Astrocyte (in vitro differentiated cells and primary cell): ENCODE measurements at regions not wholly inside any gene's neighbourhood (a gene's known extent, or its start where the extent isn't known, plus 50 kb on each side); places are given as distances from the start of the nearest gene placed in this dataset.
A peak's percentile ranks its signal among the peaks of the same experiment; 100 is the strongest.

Source experiments
- DNase-seq: peaks from one replicate; pipeline ENCODE4 v3.0.0-alpha.2; 2010; ENCODE audit warnings: low read depth
- FAIRE-seq: peaks from 2 replicates; lab custom pipeline; 2011; peaks lifted over from hg19 to GRCh38; lab: Jason Lieb, UNC
- H2AFZ ChIP-seq: 2 replicates; pipeline ENCODE4 v1.6.0; 2012; ENCODE audit warnings: low read depth, low read length, inconsistent platforms
- H3K27ac ChIP-seq: 2 replicates; pipeline ENCODE4 v1.5.1; 2011; ENCODE audit warnings: low read depth, low read length, inconsistent platforms
- H3K27me3 ChIP-seq: 2 replicates; pipeline ENCODE4 v1.6.0; 2011; ENCODE audit warnings: low read length, inconsistent platforms; ENCODE audit not compliant: insufficient read depth
- H3K36me3 ChIP-seq: 2 replicates; pipeline ENCODE4 v1.5.1; 2011; ENCODE audit warnings: low read length, inconsistent platforms; ENCODE audit not compliant: insufficient read depth
- H3K4me1 ChIP-seq: 2 replicates; pipeline ENCODE4 v1.5.1; 2011; ENCODE audit warnings: low read length, inconsistent platforms; ENCODE audit not compliant: insufficient read depth
- H3K4me2 ChIP-seq: 2 replicates; pipeline ENCODE4 v1.6.0; 2012; ENCODE audit warnings: low read length, inconsistent platforms
- H3K4me3 ChIP-seq: 2 replicates; pipeline ENCODE4 v1.5.1; 2011; ENCODE audit warnings: low read depth, mild to moderate bottlenecking, low read length, inconsistent platforms; ENCODE audit not compliant: insufficient read depth
- H3K79me2 ChIP-seq: 2 replicates; pipeline ENCODE4 v1.6.0; 2012; ENCODE audit warnings: mild to moderate bottlenecking, low read length, inconsistent platforms; ENCODE audit not compliant: insufficient read depth
- H3K9ac ChIP-seq: 2 replicates; pipeline ENCODE4 v1.6.0; 2012; ENCODE audit warnings: mild to moderate bottlenecking, low read length, inconsistent platforms
- H3K9me3 ChIP-seq: 2 replicates; pipeline ENCODE4 v1.5.1; 2012; ENCODE audit warnings: low read depth, mild to moderate bottlenecking, low read length, inconsistent platforms; ENCODE audit not compliant: insufficient read depth
- H4K20me1 ChIP-seq: 2 replicates; pipeline ENCODE4 v1.6.0; 2012; ENCODE audit warnings: low read length, inconsistent platforms; ENCODE audit not compliant: insufficient read depth
- H3K27ac Mint-ChIP-seq: one replicate; pipeline ENCODE4 v1.8.0; 2021; ENCODE audit warnings: mild to moderate bottlenecking, mixed read lengths; ENCODE audit not compliant: unreplicated experiment
- H3K27me3 Mint-ChIP-seq: one replicate; pipeline ENCODE4 v1.8.0; 2021; ENCODE audit warnings: low read depth, mixed read lengths; ENCODE audit not compliant: unreplicated experiment
- H3K36me3 Mint-ChIP-seq: one replicate; pipeline ENCODE4 v1.8.0; 2021; ENCODE audit warnings: low read depth, mixed read lengths; ENCODE audit not compliant: unreplicated experiment
- H3K4me1 Mint-ChIP-seq: one replicate; pipeline ENCODE4 v1.8.0; 2021; ENCODE audit warnings: low read depth, mixed read lengths; ENCODE audit not compliant: unreplicated experiment
- H3K4me3 Mint-ChIP-seq: one replicate; pipeline ENCODE4 v1.8.0; 2021; ENCODE audit warnings: mild to moderate bottlenecking, moderate library complexity, mixed read lengths; ENCODE audit not compliant: unreplicated experiment
- H3K9me3 Mint-ChIP-seq: one replicate; pipeline ENCODE4 v1.8.0; 2021; ENCODE audit warnings: mild to moderate bottlenecking, mixed read lengths; ENCODE audit not compliant: unreplicated experiment
- CTCF ChIP-seq: IDR thresholded peaks from 2 replicates; pipeline ENCODE4 v1.5.1; 2011; ENCODE audit warnings: low read depth, mild to moderate bottlenecking, inconsistent platforms, low read length, moderate library complexity; ENCODE audit not compliant: insufficient read depth
- EZH2 ChIP-seq: IDR thresholded peaks from 2 replicates; pipeline ENCODE4 v1.6.1; 2012; ENCODE audit warnings: mild to moderate bottlenecking, low read length, inconsistent platforms; ENCODE audit not compliant: insufficient read depth

GRCh38 chr3:159669766-159670165 lies 318.9 kb upstream of the IL12A start:
- Histone ChIP-seq H3K4me2 (no peak overlapping the region), H4K20me1 (no peaks in the 10 kb centered on the region), H3K27ac (no peak overlapping the region), H3K36me3 (no peaks in the 10 kb centered on the region), H3K4me3 (no peak overlapping the region), H3K9ac (no peak overlapping the region), H3K9me3 (no peaks in the 10 kb centered on the region), H3K4me1 (no peaks in the 10 kb centered on the region), H3K79me2 (no peaks in the 10 kb centered on the region), H3K27me3 (no peaks in the 10 kb centered on the region), H2AFZ (peak overlapping the region; percentile 44)
- H3K9me3 Mint-ChIP-seq = no peaks in the 10 kb centered on the region
- no peak for FAIRE-seq
- peak; percentile 39 for DNase-seq
- TF ChIP-seq CTCF = no peak
- no peak for TF ChIP-seq EZH2
- peaks cover 2% of the 10 kb centered on the region for H3K27me3 Mint-ChIP-seq
- H3K36me3 Mint-ChIP-seq = no peaks in the 10 kb centered on the region
- H3K4me1 Mint-ChIP-seq = peaks cover 20% of the 10 kb centered on the region
- no peak overlapping the region for H3K4me3 Mint-ChIP-seq
- peak overlapping the region; percentile 97 for H3K27ac Mint-ChIP-seq

GRCh38 chr3:159672728-159673688 lies 315.6 kb upstream of the IL12A start:
- Mint-ChIP-seq H3K27ac (no peak overlapping the region), H3K9me3 (no peaks in the 10 kb centered on the region), H3K27me3 (no peaks in the 10 kb centered on the region), H3K36me3 (no peaks in the 10 kb centered on the region), H3K4me3 (no peak overlapping the region), H3K4me1 (peaks cover 17% of the 10 kb centered on the region)
- no peaks in the 10 kb centered on the region for H3K79me2 ChIP-seq
- FAIRE-seq (no peak), DNase-seq (no peak)
- H3K9me3 ChIP-seq = no peaks in the 10 kb centered on the region
- no peak overlapping the region for H3K4me2 ChIP-seq
- no peak overlapping the region for H3K27ac ChIP-seq
- H3K27me3 ChIP-seq = no peaks in the 10 kb centered on the region
- no peak for TF ChIP-seq EZH2
- peak; percentile 29 for TF ChIP-seq CTCF
- no peak overlapping the region for H2AFZ ChIP-seq
- H3K9ac ChIP-seq = no peak overlapping the region
- no peak overlapping the region for H3K4me3 ChIP-seq
- no peaks in the 10 kb centered on the region for H3K4me1 ChIP-seq
- H4K20me1 ChIP-seq = no peaks in the 10 kb centered on the region
- no peaks in the 10 kb centered on the region for H3K36me3 ChIP-seq

DNA sequence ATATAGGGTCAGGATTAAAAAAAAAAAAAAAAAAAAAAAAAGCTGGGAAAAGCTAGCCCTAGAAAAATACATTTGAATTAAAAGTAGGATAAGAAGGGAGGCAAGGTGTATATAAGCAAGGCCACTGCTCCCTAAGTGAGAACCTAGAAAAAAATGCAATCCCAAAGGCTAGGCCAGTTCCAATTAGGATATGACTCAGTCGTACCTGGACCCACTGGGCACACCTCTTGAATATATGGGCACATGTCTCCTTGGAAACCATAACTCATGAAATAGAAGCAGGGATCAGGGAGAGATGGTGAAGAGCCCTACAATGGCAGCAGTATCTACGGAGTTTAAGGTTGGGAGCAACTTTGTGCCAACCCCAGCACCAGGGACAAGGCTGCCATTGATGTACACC lies 314.1 kb upstream of the IL12A start:
- H3K36me3 ChIP-seq = no peaks in the 10 kb centered on the region
- H3K27ac ChIP-seq = no peak overlapping the region
- no peaks in the 10 kb centered on the region for H4K20me1 ChIP-seq
- no peaks in the 10 kb centered on the region for H3K9me3 Mint-ChIP-seq
- H3K36me3 Mint-ChIP-seq = no peaks in the 10 kb centered on the region
- no peak overlapping the region for H3K27ac Mint-ChIP-seq
- H3K4me1 Mint-ChIP-seq = peaks cover 8% of the 10 kb centered on the region
- H3K27me3 ChIP-seq = no peaks in the 10 kb centered on the region
- no peak for DNase-seq
- H3K9ac ChIP-seq = no peak overlapping the region
- H3K9me3 ChIP-seq = no peaks in the 10 kb centered on the region
- no peaks in the 10 kb centered on the region for H3K4me1 ChIP-seq
- no peak overlapping the region for H3K4me2 ChIP-seq
- no peak for FAIRE-seq
- TF ChIP-seq EZH2 (no peak), CTCF (no peak)
- H3K4me3 ChIP-seq = no peak overlapping the region
- H2AFZ ChIP-seq = no peak overlapping the region
- H3K27me3 Mint-ChIP-seq = no peaks in the 10 kb centered on the region
- no peaks in the 10 kb centered on the region for H3K79me2 ChIP-seq
- H3K4me3 Mint-ChIP-seq = no peak overlapping the region
